WTC11 (cell line): ENCODE measurements at regions not wholly inside any gene's neighbourhood (a gene's known extent, or its start where the extent isn't known, plus 50 kb on each side); places are given as distances from the start of the nearest gene placed in this dataset.
A peak's percentile ranks its signal among the peaks of the same experiment; 100 is the strongest.

Experiments used
- FOXJ3 ChIP-seq: sonication (generic); formaldehyde crosslinking; IDR thresholded peaks from 2 replicates; pipeline ENCODE4 v1.9.0; 2021; ENCODE audit warnings: missing genetic modification reagents, mild to moderate bottlenecking, borderline replicate concordance
- MYBL2 ChIP-seq: sonication (generic); formaldehyde crosslinking; IDR thresholded peaks from 2 replicates; pipeline ENCODE4 v1.8.1; 2023; ENCODE audit warnings: mild to moderate bottlenecking, moderate library complexity, missing genetic modification reagents
- NFYB ChIP-seq: sonication (generic); formaldehyde crosslinking; conservative IDR thresholded peaks from 2 replicates; pipeline ENCODE4 v1.8.0; 2022; ENCODE audit warnings: low read depth, missing genetic modification reagents
- ZNF121 ChIP-seq: sonication (generic); formaldehyde crosslinking; IDR thresholded peaks from 2 replicates; pipeline ENCODE4 v1.8.0; 2023; ENCODE audit warnings: missing genetic modification reagents
- TF ChIP-seq, protein P1 (sequence below): fragments of 200-600 bp; IDR thresholded peaks from 2 replicates; pipeline ENCODE4 v1.8.0; 2022; ENCODE audit warnings: antibody characterized with exemption
- TF ChIP-seq, protein P2 (sequence below): sonication (generic); formaldehyde crosslinking; IDR thresholded peaks from 2 replicates; pipeline ENCODE4 v1.8.1; 2023; ENCODE audit warnings: mild to moderate bottlenecking, missing genetic modification reagents, borderline replicate concordance
- TF ChIP-seq, protein P3 (sequence below): sonication (generic); formaldehyde crosslinking; IDR thresholded peaks from 2 replicates; pipeline ENCODE4 v1.8.1; 2023; ENCODE audit warnings: mild to moderate bottlenecking, missing genetic modification reagents, moderate library complexity

DNA sequence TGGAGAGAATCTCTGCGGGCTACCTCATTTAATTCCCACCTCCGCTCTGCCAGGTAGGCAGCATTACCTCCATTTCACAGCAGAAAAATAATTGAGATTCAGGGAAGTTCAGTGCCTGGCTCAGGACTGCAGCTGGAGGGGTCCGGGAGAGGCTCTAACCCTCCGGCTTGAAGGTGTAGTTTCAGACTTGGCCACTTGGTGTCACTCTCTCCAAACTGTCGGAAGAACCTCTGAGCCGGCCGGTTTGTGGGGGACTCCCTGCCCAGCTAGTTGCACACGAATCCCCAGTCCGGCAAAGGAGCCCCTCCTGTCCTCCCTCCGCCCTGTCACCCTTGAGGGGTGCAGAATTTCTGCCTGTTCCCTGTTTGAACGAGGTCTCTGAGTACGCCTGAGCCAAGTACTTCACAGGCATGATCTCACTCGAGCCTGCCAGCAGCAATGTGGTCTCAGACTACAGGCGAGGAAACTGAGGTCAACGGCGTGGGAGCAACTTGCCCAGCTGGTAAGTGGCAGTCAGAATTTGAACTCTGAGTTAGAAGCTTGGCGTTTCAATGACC lies 144.7 kb upstream of the ZNF716 start:
- TF ChIP-seq, protein P1, sequence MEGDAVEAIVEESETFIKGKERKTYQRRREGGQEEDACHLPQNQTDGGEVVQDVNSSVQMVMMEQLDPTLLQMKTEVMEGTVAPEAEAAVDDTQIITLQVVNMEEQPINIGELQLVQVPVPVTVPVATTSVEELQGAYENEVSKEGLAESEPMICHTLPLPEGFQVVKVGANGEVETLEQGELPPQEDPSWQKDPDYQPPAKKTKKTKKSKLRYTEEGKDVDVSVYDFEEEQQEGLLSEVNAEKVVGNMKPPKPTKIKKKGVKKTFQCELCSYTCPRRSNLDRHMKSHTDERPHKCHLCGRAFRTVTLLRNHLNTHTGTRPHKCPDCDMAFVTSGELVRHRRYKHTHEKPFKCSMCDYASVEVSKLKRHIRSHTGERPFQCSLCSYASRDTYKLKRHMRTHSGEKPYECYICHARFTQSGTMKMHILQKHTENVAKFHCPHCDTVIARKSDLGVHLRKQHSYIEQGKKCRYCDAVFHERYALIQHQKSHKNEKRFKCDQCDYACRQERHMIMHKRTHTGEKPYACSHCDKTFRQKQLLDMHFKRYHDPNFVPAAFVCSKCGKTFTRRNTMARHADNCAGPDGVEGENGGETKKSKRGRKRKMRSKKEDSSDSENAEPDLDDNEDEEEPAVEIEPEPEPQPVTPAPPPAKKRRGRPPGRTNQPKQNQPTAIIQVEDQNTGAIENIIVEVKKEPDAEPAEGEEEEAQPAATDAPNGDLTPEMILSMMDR: 0 out of 2 replicates have a peak, but pooled peaks have one; percentile 17
- TF ChIP-seq, protein P2, sequence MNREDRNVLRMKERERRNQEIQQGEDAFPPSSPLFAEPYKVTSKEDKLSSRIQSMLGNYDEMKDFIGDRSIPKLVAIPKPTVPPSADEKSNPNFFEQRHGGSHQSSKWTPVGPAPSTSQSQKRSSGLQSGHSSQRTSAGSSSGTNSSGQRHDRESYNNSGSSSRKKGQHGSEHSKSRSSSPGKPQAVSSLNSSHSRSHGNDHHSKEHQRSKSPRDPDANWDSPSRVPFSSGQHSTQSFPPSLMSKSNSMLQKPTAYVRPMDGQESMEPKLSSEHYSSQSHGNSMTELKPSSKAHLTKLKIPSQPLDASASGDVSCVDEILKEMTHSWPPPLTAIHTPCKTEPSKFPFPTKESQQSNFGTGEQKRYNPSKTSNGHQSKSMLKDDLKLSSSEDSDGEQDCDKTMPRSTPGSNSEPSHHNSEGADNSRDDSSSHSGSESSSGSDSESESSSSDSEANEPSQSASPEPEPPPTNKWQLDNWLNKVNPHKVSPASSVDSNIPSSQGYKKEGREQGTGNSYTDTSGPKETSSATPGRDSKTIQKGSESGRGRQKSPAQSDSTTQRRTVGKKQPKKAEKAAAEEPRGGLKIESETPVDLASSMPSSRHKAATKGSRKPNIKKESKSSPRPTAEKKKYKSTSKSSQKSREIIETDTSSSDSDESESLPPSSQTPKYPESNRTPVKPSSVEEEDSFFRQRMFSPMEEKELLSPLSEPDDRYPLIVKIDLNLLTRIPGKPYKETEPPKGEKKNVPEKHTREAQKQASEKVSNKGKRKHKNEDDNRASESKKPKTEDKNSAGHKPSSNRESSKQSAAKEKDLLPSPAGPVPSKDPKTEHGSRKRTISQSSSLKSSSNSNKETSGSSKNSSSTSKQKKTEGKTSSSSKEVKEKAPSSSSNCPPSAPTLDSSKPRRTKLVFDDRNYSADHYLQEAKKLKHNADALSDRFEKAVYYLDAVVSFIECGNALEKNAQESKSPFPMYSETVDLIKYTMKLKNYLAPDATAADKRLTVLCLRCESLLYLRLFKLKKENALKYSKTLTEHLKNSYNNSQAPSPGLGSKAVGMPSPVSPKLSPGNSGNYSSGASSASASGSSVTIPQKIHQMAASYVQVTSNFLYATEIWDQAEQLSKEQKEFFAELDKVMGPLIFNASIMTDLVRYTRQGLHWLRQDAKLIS (CRISPR knock-in tag): no peak
- TF ChIP-seq FOXJ3: no peak
- no peak for TF ChIP-seq ZNF121 (CRISPR knock-in tag)
- TF ChIP-seq NFYB (CRISPR knock-in tag): no peak
- TF ChIP-seq, protein P3, sequence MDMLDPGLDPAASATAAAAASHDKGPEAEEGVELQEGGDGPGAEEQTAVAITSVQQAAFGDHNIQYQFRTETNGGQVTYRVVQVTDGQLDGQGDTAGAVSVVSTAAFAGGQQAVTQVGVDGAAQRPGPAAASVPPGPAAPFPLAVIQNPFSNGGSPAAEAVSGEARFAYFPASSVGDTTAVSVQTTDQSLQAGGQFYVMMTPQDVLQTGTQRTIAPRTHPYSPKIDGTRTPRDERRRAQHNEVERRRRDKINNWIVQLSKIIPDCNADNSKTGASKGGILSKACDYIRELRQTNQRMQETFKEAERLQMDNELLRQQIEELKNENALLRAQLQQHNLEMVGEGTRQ (CRISPR knock-in tag): no peak
- TF ChIP-seq MYBL2 (CRISPR knock-in tag): no peak
